HEK293 (cell line): ENCODE measurements at regions not wholly inside any gene's neighbourhood (a gene's known extent, or its start where the extent isn't known, plus 50 kb on each side); places are given as distances from the start of the nearest gene placed in this dataset.

Source experiments
- CTCF ChIA-PET: fragments of 350-600 bp; formaldehyde crosslinking; extraction: SDS; loops from one replicate; lab custom pipeline; 2021; ENCODE audit warnings: antibody characterized with exemption; lab: Yijun Ruan, JAX
- POLR2A ChIA-PET: fragments of 300-600 bp; formaldehyde crosslinking; extraction: SDS; loops from one replicate; lab custom pipeline; 2020; ENCODE audit warnings: antibody characterized with exemption, inconsistent platforms; lab: Yijun Ruan, JAX
- H3K27ac ChIP-seq: fragments of 200-500 bp; sonication (Bioruptor generic); 2 replicates; pipeline ENCODE4 v1.5.1; 2014; ENCODE audit warnings: low read depth, low read length, control low read depth, inconsistent platforms; ENCODE audit errors: extremely low read depth
- H3K36me3 ChIP-seq, 2 experiments: fragments of 200-500 bp in 1 of 2; sonication (Bioruptor generic) in 1 of 2; 1 replicate in 1 of 2; 2 replicates in 1 of 2; pipeline ENCODE4 v1.5.1; 2014 to 2017; ENCODE audit warnings: inconsistent platforms in 2 of 2, low read length in 2 of 2; ENCODE audit not compliant: control insufficient read depth in 2 of 2, insufficient read depth in 1 of 2
- H3K4me1 ChIP-seq: fragments of 200-500 bp; sonication (Bioruptor generic); 2 replicates; pipeline ENCODE4 v1.5.1; 2014; ENCODE audit warnings: mild to moderate bottlenecking, low read length, inconsistent platforms; ENCODE audit not compliant: control insufficient read depth, insufficient read depth
- H3K4me3 ChIP-seq: 2 replicates; pipeline ENCODE4 v1.5.1; 2011; ENCODE audit warnings: low read depth, mild to moderate bottlenecking, control low read depth, low read length, moderate library complexity
- H3K9me3 ChIP-seq: fragments of 200-500 bp; sonication (Bioruptor generic); 2 replicates; pipeline ENCODE4 v1.5.1; 2014; ENCODE audit warnings: low read depth, low read length, inconsistent platforms; ENCODE audit not compliant: control insufficient read depth, insufficient read depth
- BCL11A ChIP-seq: fragments of 450-650 bp; formaldehyde crosslinking; IDR thresholded peaks from 2 replicates; pipeline ENCODE4 v1.5.1; 2016; ENCODE audit warnings: low read depth, missing biosample characterization, missing genetic modification characterization
- MEIS1 ChIP-seq: sonication (generic); formaldehyde crosslinking; IDR thresholded peaks from 2 replicates; pipeline ENCODE4 v1.8.1; 2022; ENCODE audit warnings: missing genetic modification reagents, mild to moderate bottlenecking, borderline replicate concordance
- SCRT2 ChIP-seq: fragments of 450-650 bp; formaldehyde crosslinking; IDR thresholded peaks from 2 replicates; pipeline ENCODE4 v1.5.1; 2016; ENCODE audit warnings: missing biosample characterization, missing genetic modification characterization
- SP2 ChIP-seq: fragments of 450-650 bp; formaldehyde crosslinking; IDR thresholded peaks from 2 replicates; pipeline ENCODE4 v1.5.1; 2016; ENCODE audit warnings: missing biosample characterization, missing genetic modification characterization
- WT1 ChIP-seq: fragments of 450-650 bp; formaldehyde crosslinking; IDR thresholded peaks from 2 replicates; pipeline ENCODE4 v1.5.1; 2016; ENCODE audit warnings: missing biosample characterization, missing genetic modification characterization
- ZNF157 ChIP-seq: fragments of 450-650 bp; formaldehyde crosslinking; IDR thresholded peaks from 2 replicates; pipeline ENCODE4 v1.5.1; 2016; ENCODE audit warnings: missing biosample characterization, missing genetic modification characterization
- ZNF221 ChIP-seq: fragments of 450-650 bp; formaldehyde crosslinking; IDR thresholded peaks from 2 replicates; pipeline ENCODE4 v1.5.1; 2017; ENCODE audit warnings: missing biosample characterization, missing genetic modification characterization, borderline replicate concordance
- ZNF335 ChIP-seq: fragments of 450-650 bp; formaldehyde crosslinking; conservative IDR thresholded peaks from 2 replicates; pipeline ENCODE4 v1.5.1; 2016; ENCODE audit warnings: missing biosample characterization, missing genetic modification characterization
- ZNF426 ChIP-seq: fragments of 450-650 bp; formaldehyde crosslinking; IDR thresholded peaks from 2 replicates; pipeline ENCODE4 v1.5.1; 2017; ENCODE audit warnings: missing biosample characterization, missing genetic modification characterization, mild to moderate bottlenecking, inconsistent platforms, moderate library complexity
- ZNF521 ChIP-seq: fragments of 450-650 bp; formaldehyde crosslinking; IDR thresholded peaks from 2 replicates; pipeline ENCODE4 v1.5.1; 2017; ENCODE audit warnings: missing biosample characterization, mild to moderate bottlenecking, missing genetic modification characterization
- TF ChIP-seq, protein P1 (sequence below): fragments of 450-650 bp; formaldehyde crosslinking; IDR thresholded peaks from 2 replicates; pipeline ENCODE4 v1.5.1; 2016; ENCODE audit warnings: missing biosample characterization, missing genetic modification characterization
- TF ChIP-seq, protein P2 (sequence below): fragments of 450-650 bp; formaldehyde crosslinking; conservative IDR thresholded peaks from 2 replicates; pipeline ENCODE4 v1.5.1; 2016; ENCODE audit warnings: low read depth, missing biosample characterization, missing genetic modification characterization
- TF ChIP-seq, protein P3 (sequence below): fragments of 450-650 bp; formaldehyde crosslinking; IDR thresholded peaks from 2 replicates; pipeline ENCODE4 v1.5.1; 2016; ENCODE audit warnings: missing biosample characterization, missing genetic modification characterization
- TF ChIP-seq, protein P4 (sequence below): fragments of 450-650 bp; IDR thresholded peaks from 2 replicates; pipeline ENCODE4 v1.5.1; 2018; ENCODE audit warnings: missing biosample characterization, mild to moderate bottlenecking, missing genetic modification characterization
- TF ChIP-seq, protein P5 (sequence below): fragments of 450-650 bp; formaldehyde crosslinking; IDR thresholded peaks from 2 replicates; pipeline ENCODE4 v1.5.1; 2016; ENCODE audit warnings: missing biosample characterization, missing genetic modification characterization
- TF ChIP-seq, protein P6 (sequence below): fragments of 450-650 bp; formaldehyde crosslinking; IDR thresholded peaks from 2 replicates; pipeline ENCODE4 v1.5.1; 2016; ENCODE audit warnings: missing biosample characterization, missing genetic modification characterization
- TF ChIP-seq, protein P7 (sequence below): fragments of 450-650 bp; formaldehyde crosslinking; IDR thresholded peaks from 2 replicates; pipeline ENCODE4 v1.5.1; 2016; ENCODE audit warnings: missing biosample characterization, missing genetic modification characterization

DNA sequence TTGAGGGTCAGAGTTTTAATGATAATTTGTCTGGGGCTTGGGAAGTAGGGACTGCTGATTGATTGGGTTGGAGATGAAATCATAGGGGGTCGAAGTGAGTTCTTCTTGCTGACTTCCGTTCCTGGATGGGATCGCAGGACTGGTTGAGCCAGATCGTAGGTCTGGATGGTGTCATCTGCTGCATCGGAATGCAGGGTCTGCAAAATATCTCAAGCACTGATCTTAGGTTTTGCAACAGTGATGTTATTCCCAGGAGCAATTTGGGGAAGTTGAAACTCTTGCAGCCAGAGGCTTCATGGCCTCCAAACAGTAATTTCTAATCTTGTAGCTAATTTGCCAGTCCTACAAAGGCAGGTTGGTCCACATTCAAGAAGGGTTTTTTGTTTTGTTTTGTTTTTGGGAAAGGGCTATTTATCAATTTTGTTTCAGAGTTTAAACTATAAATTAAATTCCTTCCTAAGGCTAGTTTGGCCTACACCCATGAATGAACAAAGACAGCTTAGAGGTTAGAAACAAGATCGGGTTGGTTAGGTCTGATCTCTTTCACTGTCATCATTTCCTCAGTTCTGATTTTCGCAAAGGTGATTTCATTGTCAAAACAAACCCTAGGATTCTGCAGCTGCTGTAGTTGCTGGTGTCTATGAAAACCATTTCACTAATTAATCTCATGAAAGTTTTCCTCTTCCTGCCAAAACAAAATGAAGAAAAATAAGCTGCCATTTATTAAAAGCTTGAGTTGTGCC lies 388.0 kb downstream of the TMEM232 start (continued):
- TF ChIP-seq, protein P1, sequence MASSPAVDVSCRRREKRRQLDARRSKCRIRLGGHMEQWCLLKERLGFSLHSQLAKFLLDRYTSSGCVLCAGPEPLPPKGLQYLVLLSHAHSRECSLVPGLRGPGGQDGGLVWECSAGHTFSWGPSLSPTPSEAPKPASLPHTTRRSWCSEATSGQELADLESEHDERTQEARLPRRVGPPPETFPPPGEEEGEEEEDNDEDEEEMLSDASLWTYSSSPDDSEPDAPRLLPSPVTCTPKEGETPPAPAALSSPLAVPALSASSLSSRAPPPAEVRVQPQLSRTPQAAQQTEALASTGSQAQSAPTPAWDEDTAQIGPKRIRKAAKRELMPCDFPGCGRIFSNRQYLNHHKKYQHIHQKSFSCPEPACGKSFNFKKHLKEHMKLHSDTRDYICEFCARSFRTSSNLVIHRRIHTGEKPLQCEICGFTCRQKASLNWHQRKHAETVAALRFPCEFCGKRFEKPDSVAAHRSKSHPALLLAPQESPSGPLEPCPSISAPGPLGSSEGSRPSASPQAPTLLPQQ = no peak
- TF ChIP-seq, protein P2, sequence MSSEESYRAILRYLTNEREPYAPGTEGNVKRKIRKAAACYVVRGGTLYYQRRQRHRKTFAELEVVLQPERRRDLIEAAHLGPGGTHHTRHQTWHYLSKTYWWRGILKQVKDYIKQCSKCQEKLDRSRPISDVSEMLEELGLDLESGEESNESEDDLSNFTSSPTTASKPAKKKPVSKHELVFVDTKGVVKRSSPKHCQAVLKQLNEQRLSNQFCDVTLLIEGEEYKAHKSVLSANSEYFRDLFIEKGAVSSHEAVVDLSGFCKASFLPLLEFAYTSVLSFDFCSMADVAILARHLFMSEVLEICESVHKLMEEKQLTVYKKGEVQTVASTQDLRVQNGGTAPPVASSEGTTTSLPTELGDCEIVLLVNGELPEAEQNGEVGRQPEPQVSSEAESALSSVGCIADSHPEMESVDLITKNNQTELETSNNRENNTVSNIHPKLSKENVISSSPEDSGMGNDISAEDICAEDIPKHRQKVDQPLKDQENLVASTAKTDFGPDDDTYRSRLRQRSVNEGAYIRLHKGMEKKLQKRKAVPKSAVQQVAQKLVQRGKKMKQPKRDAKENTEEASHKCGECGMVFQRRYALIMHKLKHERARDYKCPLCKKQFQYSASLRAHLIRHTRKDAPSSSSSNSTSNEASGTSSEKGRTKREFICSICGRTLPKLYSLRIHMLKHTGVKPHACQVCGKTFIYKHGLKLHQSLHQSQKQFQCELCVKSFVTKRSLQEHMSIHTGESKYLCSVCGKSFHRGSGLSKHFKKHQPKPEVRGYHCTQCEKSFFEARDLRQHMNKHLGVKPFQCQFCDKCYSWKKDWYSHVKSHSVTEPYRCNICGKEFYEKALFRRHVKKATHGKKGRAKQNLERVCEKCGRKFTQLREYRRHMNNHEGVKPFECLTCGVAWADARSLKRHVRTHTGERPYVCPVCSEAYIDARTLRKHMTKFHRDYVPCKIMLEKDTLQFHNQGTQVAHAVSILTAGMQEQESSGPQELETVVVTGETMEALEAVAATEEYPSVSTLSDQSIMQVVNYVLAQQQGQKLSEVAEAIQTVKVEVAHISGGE (tag by site-specific recombination) = no peak
- no peak for TF ChIP-seq WT1
- no peak for TF ChIP-seq ZNF157 (tag by site-specific recombination)

DNA sequence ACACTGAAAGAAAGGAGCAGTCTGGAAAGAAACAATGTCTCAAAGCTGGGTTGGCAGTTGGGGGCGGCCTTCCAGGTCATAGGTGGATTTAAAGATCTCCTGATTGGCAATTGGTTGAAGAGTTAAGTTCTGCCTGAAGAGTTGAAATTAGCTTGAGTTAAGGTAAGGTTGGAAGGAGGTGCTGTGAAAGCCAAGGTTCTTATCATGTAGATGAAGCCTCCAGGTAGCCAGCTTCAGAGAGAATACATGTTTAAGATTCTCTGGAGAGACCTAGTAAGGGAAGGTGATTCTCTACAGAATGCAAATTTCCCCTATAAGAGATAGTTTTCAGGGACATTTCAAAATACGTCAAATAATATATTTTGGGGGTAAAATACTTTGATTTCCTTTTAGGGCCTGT lies 387.1 kb downstream of the TMEM232 start:
- no peaks in the 10 kb centered on the region for H3K9me3 ChIP-seq
- no peaks in the 10 kb centered on the region for H3K4me1 ChIP-seq
- TF ChIP-seq, protein P3, sequence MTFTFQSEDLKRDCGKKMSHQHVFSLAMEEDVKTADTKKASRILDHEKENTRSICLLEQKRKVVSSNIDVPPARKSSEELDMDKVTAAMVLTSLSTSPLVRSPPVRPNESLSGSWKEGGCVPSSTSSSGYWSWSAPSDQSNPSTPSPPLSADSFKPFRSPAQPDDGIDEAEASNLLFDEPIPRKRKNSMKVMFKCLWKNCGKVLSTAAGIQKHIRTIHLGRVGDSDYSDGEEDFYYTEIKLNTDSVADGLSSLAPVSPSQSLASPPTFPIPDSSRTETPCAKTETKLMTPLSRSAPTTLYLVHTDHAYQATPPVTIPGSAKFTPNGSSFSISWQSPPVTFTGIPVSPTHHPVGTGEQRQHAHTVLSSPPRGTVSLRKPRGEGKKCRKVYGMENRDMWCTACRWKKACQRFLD (tag by site-specific recombination) = no peak
- no peak for TF ChIP-seq ZNF426 (tag by site-specific recombination)
- no peak for TF ChIP-seq MEIS1 (CRISPR knock-in tag)
- no peak for TF ChIP-seq ZNF221 (tag by site-specific recombination)
- TF ChIP-seq, protein P4, sequence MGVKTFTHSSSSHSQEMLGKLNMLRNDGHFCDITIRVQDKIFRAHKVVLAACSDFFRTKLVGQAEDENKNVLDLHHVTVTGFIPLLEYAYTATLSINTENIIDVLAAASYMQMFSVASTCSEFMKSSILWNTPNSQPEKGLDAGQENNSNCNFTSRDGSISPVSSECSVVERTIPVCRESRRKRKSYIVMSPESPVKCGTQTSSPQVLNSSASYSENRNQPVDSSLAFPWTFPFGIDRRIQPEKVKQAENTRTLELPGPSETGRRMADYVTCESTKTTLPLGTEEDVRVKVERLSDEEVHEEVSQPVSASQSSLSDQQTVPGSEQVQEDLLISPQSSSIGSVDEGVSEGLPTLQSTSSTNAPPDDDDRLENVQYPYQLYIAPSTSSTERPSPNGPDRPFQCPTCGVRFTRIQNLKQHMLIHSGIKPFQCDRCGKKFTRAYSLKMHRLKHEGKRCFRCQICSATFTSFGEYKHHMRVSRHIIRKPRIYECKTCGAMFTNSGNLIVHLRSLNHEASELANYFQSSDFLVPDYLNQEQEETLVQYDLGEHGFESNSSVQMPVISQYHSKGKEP = no peak
- TF ChIP-seq, protein P5, sequence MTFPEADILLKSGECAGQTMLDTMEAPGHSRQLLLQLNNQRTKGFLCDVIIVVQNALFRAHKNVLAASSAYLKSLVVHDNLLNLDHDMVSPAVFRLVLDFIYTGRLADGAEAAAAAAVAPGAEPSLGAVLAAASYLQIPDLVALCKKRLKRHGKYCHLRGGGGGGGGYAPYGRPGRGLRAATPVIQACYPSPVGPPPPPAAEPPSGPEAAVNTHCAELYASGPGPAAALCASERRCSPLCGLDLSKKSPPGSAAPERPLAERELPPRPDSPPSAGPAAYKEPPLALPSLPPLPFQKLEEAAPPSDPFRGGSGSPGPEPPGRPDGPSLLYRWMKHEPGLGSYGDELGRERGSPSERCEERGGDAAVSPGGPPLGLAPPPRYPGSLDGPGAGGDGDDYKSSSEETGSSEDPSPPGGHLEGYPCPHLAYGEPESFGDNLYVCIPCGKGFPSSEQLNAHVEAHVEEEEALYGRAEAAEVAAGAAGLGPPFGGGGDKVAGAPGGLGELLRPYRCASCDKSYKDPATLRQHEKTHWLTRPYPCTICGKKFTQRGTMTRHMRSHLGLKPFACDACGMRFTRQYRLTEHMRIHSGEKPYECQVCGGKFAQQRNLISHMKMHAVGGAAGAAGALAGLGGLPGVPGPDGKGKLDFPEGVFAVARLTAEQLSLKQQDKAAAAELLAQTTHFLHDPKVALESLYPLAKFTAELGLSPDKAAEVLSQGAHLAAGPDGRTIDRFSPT (tag by site-specific recombination) = no peak
- TF ChIP-seq ZNF521 (tag by site-specific recombination) = no peak
- TF ChIP-seq BCL11A (tag by site-specific recombination) = no peak
- TF ChIP-seq, protein P6, sequence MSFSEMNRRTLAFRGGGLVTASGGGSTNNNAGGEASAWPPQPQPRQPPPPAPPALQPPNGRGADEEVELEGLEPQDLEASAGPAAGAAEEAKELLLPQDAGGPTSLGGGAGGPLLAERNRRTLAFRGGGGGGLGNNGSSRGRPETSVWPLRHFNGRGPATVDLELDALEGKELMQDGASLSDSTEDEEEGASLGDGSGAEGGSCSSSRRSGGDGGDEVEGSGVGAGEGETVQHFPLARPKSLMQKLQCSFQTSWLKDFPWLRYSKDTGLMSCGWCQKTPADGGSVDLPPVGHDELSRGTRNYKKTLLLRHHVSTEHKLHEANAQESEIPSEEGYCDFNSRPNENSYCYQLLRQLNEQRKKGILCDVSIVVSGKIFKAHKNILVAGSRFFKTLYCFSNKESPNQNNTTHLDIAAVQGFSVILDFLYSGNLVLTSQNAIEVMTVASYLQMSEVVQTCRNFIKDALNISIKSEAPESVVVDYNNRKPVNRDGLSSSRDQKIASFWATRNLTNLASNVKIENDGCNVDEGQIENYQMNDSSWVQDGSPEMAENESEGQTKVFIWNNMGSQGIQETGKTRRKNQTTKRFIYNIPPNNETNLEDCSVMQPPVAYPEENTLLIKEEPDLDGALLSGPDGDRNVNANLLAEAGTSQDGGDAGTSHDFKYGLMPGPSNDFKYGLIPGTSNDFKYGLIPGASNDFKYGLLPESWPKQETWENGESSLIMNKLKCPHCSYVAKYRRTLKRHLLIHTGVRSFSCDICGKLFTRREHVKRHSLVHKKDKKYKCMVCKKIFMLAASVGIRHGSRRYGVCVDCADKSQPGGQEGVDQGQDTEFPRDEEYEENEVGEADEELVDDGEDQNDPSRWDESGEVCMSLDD (tag by site-specific recombination) = no peak
- TF ChIP-seq ZNF335 (tag by site-specific recombination) = no peak
- no peak for TF ChIP-seq SCRT2 (tag by site-specific recombination)
- no peak for TF ChIP-seq SP2 (tag by site-specific recombination)
- TF ChIP-seq, protein P7, sequence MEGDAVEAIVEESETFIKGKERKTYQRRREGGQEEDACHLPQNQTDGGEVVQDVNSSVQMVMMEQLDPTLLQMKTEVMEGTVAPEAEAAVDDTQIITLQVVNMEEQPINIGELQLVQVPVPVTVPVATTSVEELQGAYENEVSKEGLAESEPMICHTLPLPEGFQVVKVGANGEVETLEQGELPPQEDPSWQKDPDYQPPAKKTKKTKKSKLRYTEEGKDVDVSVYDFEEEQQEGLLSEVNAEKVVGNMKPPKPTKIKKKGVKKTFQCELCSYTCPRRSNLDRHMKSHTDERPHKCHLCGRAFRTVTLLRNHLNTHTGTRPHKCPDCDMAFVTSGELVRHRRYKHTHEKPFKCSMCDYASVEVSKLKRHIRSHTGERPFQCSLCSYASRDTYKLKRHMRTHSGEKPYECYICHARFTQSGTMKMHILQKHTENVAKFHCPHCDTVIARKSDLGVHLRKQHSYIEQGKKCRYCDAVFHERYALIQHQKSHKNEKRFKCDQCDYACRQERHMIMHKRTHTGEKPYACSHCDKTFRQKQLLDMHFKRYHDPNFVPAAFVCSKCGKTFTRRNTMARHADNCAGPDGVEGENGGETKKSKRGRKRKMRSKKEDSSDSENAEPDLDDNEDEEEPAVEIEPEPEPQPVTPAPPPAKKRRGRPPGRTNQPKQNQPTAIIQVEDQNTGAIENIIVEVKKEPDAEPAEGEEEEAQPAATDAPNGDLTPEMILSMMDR (tag by site-specific recombination) = no peak
- ChIA-PET POLR2A (no interaction called here), CTCF (interaction anchor here (0.6 kb wide), 1 partner anchor 870 kb away, joined by 4 read pairs; no protein-coding TSS in a partner anchor)
- H3K36me3 ChIP-seq = no peaks in the 10 kb centered on the region
- H3K27ac ChIP-seq = no peak overlapping the region
- H3K4me3 ChIP-seq = no peak overlapping the region
